Mucosa of descending colon (tissue), 3 donors: ENCODE measurements at regions not wholly inside any gene's neighbourhood (a gene's known extent, or its start where the extent isn't known, plus 50 kb on each side); places are given as distances from the start of the nearest gene placed in this dataset.
A peak's percentile ranks its signal among the peaks of the same experiment; 100 is the strongest.

Experiments
- ATAC-seq: fragments of 200-7000 bp; cut with Tn5 transposase; one replicate; pipeline ENCODE4 v1.9.1; 2020; ENCODE audit warnings: mild to moderate bottlenecking, moderate library complexity
- DNase-seq, 3 donors: peaks; one replicate each; pipeline ENCODE4 v3.0.0-alpha.2; 2020
- H3K36me3 ChIP-seq: fragments of 200-600 bp; one replicate; pipeline ENCODE4 v1.8.0; 2021; ENCODE audit warnings: low read depth, mild to moderate bottlenecking
- H3K4me1 ChIP-seq: fragments of 200-600 bp; one replicate; pipeline ENCODE4 v1.8.0; 2021; ENCODE audit warnings: low read depth, mild to moderate bottlenecking
- H3K4me3 ChIP-seq: fragments of 200-600 bp; one replicate; pipeline ENCODE4 v1.8.0; 2021; ENCODE audit warnings: mild to moderate bottlenecking
- H3K9me3 ChIP-seq: fragments of 200-600 bp; one replicate; pipeline ENCODE4 v1.8.0; 2021; ENCODE audit warnings: mild to moderate bottlenecking
- CTCF ChIP-seq: fragments of 200-600 bp; IDR thresholded peaks from one replicate; pipeline ENCODE4 v1.8.0; 2022; ENCODE audit warnings: antibody characterized with exemption, mild to moderate bottlenecking
- intact Hi-C, 2 donors: fragments of 100-400 bp; cut with DNase I in 1 of 2; cut with micrococcal nuclease in 1 of 2; formaldehyde crosslinking; loops; one replicate each; pipeline versions ENCODE4 v1.11.0 to v1.11.1; 2022; cut with DNase I, micrococcal nuclease
- donor health status: DM: no; HTN: no; CAD: no; lungs with moderate emphysema.
- donor health status: DM: no; HTN: no; CAD: no.
- donor health status: DM: no; HTN: yes; CAD: no.

GRCh38 chr2:47272031-47272864, 95.9 kb upstream of the CALM2 start:
- no peak overlapping the region for H3K4me3 ChIP-seq
- no peaks in the 10 kb centered on the region for H3K9me3 ChIP-seq
- ATAC-seq = peak; percentile 85
- peak; percentile 81 to 90 (median 89) for DNase-seq
- H3K36me3 ChIP-seq = no peaks in the 10 kb centered on the region
- peak; percentile 97 for TF ChIP-seq CTCF
- peaks cover 35% of the 10 kb centered on the region for H3K4me1 ChIP-seq
- intact Hi-C loops = loop anchor here in 1 of 2 donors (5.0 kb wide), 1 partner anchor 40 kb away; no protein-coding TSS in a partner anchor

GRCh38 chr2:47271054-47272000, 95.0 kb upstream of the CALM2 start:
- Histone ChIP-seq H3K9me3 (no peaks in the 10 kb centered on the region), H3K4me1 (peaks cover 35% of the 10 kb centered on the region), H3K36me3 (no peaks in the 10 kb centered on the region), H3K4me3 (no peak overlapping the region)
- DNase-seq = peak in 1 of 3 donors; percentile 45
- TF ChIP-seq CTCF = no peak
- ATAC-seq = peak; percentile 61
- intact Hi-C loops = loop anchor here in 1 of 2 donors (5.0 kb wide), 1 partner anchor 41 kb away; no protein-coding TSS in a partner anchor

GRCh38 chr2:47270421-47270820, 94.1 kb upstream of the CALM2 start:
- no peak for TF ChIP-seq CTCF
- Histone ChIP-seq H3K4me1 (peaks cover 35% of the 10 kb centered on the region), H3K36me3 (no peaks in the 10 kb centered on the region), H3K4me3 (no peak overlapping the region), H3K9me3 (no peaks in the 10 kb centered on the region)
- intact Hi-C loops = loop anchor here in 1 of 2 donors (5.0 kb wide), 1 partner anchor 42 kb away; no protein-coding TSS in a partner anchor
- ATAC-seq (no peak), DNase-seq (no peak)

GRCh38 chr2:47269316-47270232, 93.3 kb upstream of the CALM2 start:
- intact Hi-C loops = loop anchor here (5.0 to 10.0 kb wide), 2 partner anchors 43 to 85 kb away; no protein-coding TSS in a partner anchor
- DNase-seq = peak; percentile 66 to 75 (median 71)
- H3K4me3 ChIP-seq = no peak overlapping the region
- peak; percentile 43 for ATAC-seq
- peaks cover 35% of the 10 kb centered on the region for H3K4me1 ChIP-seq
- H3K36me3 ChIP-seq = no peaks in the 10 kb centered on the region
- no peaks in the 10 kb centered on the region for H3K9me3 ChIP-seq
- TF ChIP-seq CTCF = no peak
